NCI-H2081 treated with DMSO at 0.1 percent for 48 hours (cell line): ENCODE measurements at regions not wholly inside any gene's neighbourhood (a gene's known extent, or its start where the extent isn't known, plus 50 kb on each side); places are given as distances from the start of the nearest gene placed in this dataset.
"Not testable (repeated sequence)": the region's sequence is repeated elsewhere in the genome, so short reads cannot be mapped to it uniquely, and the experiment has no call there.

Source experiments
- DNase-seq: peaks from one replicate; lab custom pipeline; 2025; lab: John Stamatoyannopoulos, UW

DNA sequence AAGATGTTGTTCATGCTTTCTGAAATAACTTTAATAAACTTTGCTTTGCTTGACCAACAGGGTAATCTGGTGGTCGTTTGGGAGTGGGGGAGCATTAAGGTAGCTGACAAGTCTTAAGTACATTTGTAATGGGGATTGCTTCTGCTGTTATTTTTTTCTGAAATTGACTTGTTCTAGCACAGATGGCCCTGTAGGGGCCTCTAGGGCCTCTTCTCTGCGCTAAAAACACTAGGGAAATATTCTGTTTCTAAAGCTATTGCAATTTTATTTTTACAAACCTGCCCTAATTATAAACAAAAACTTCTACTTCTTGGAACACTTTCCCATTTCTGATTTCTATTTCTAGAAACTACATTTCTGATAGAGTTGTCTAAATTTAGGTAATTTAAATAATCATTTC, 191.3 kb upstream of the KCNJ3 start:
- no peak for DNase-seq

DNA sequence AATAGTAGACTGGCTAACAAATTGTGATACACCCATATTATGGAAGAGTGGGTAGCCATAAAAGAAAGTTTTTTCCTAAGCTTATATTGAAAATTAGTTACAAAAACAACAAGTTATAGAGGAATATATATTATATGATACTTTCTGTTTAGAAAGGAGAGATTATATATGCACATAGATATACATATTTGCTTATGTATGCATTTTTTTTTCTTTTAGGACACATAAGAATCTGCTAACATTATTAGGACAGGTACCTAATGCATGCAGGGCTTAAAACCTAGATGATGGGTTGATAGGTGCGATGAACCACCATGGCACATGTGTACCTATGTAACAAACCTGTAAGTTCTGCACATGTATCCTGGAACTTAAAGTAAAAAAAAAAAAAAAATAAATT, 179.6 kb upstream of the KCNJ3 start:
- DNase-seq = no peak

DNA sequence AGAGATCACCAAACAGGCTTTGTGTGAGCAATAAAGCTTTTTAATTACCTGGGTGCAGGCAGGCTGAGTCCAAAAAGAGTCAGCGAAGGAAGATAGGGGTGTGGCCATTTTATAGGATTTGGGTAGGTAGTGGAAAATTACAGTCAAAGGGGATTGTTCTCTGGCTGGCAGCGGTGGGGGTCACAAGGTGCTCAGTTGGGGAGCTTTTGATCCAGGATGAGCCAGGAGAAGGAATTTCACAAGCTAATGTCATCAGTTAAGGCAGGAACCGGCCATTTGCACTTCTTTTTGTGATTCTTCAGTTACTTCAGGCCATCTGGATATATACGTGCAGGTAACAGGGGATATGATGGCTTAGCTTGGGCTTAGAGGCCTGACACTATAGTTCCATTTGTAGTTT, 177.5 kb upstream of the KCNJ3 start:
- not testable (repeated sequence) for DNase-seq

DNA sequence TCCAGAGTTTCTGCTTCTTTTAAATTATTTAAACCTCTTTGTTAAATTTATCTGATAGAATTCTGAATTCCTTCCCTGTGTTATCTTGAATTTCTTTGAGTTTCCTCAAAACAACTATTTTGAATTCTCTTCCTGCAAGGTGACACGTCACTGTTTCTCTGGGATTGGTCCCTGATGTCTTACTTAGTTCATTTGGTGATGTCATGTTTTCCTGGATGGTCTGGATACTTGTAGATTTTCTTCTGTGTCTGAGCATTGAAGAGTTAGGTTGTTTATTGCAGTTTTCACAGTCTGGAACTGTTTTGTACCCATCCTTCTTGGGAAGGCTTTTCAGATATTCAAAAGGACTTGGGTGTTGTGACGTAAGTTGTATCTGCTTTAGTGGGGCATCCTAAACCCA, 172.3 kb upstream of the KCNJ3 start:
- DNase-seq = no peak

DNA sequence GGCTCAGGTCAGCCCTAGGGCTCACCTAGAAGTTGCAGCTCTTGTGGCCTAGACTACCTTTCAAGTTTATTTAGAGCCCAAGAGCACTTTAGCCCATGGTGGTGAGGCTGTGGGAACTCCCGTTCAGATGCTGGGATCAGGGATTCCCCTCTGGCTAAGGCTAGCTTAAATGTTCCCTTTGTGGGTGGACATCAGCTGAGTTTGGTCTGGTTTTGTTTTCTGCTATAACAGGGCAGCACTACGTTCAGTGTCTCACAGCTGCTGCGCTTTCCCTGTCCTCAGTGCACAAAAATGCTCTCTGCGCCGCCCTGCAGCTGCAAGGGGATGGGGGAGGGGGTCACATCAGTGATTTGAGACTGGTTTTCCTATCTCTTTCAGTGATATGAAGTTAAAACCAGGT, 170.5 kb upstream of the KCNJ3 start:
- no peak for DNase-seq

DNA sequence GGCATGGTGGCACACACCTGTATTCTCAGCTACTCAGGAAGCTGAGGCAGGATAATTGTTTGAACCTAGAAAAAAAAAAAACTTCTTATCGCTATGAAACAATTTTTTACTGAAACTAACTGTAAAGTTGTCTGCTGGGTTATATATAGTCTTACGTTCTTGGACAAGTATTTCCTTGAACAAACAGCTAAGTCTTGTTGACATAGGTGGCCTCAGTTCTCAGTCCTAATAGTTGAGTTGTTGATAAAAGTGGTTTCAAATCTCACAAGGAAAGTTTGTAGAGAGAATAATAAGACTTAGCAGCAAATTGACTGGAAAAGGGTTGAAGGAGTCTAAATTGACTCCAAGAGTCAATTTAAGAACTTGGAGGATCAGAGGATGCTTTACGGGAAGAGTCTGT, 166.5 kb upstream of the KCNJ3 start:
- no peak for DNase-seq

DNA sequence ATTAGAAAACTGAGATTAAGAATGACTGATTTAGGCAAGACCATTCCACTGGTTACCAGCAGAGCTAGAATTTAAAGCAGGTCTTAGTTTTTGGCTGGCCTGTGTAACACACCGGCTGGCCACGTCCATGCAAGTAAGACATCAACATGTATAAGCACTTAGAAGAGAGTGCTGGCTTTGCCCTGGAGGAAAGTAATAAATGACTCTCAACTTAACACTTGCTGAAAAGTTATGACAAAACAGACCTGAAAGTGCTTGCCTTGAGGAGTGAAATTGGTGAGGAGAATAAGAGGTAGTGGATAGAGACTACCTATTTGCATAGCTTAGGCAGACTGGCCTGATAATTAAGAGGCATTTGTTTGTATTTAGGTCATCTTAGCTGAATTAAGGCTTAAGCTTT, 165.7 kb upstream of the KCNJ3 start:
- DNase-seq = no peak

DNA sequence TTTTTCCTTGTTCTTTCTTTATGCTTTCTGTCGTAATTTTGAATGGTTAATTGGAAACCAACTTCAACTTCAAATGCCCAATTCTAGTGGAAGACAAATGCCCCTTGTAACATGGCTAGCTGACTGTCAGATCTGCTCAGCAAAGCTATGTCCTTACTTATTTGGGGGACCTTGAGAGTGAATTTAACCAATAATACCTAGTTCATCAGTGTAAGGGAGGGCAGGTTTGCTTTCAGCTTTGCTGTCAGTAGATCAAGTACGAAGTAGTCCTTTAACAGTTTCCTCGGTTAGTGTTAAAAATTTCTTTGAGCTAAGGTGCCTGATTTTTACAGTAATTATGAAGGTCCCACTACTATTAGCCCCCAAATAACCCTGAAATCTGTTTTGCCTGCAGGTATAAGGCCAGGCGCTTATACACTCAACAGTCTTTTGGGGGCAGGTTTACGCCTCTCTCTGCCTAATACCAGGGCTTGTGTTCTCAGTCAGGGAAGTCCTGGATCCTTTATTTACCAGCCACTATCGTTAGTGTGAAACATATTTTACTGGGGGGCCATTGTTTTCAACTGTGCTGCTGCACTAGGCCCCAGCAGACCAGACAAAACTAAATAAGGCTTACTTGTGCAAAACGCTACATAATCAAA, 165.1 kb upstream of the KCNJ3 start:
- DNase-seq = no peak

DNA sequence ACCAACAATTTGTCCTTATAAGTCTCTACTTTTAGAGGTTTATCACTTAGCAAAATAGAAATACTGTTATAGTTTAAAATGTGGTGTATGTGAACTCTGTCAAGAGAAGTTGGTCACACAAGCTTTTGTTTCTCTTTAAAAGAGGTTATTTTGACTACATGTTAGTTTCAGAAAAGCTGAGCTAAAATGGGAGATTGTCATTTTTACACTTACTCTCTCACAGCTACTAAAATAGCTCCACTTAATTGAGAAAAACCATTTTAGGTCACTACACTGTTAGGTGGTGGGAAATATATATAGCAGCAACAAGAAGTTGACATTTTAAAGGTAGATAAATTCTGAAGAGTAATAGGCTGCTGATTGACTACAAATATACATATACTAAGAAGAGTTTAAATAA, 161.5 kb upstream of the KCNJ3 start:
- DNase-seq = no peak

DNA sequence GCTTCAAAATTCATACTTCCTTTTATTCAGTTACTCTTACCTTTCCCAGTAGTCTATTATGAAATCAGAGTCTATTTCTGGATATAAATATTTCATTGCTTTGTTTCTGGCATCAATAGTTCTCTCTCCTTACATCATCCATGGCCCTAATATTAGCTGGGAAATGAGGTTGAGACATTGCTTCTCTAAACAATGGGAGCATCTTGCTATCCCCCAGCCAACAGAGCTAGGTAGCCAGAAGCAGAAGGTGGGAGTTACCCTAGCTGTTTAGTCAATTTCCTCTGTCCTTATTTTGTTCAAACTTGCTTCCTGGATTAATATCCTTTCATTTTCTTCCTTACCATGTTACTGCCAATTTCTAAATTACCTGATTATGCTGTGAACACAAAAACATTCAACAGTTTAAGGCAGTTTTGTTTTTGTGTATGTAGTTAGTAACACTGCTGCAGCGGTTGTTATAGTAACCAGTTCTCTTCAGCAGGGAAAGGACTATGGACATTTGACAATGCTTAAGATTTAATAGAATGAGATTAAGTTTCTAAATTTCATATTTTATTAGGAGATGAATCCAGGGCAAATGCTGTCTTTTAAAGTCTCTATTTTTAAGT, 160.5 kb upstream of the KCNJ3 start:
- DNase-seq = no peak

DNA sequence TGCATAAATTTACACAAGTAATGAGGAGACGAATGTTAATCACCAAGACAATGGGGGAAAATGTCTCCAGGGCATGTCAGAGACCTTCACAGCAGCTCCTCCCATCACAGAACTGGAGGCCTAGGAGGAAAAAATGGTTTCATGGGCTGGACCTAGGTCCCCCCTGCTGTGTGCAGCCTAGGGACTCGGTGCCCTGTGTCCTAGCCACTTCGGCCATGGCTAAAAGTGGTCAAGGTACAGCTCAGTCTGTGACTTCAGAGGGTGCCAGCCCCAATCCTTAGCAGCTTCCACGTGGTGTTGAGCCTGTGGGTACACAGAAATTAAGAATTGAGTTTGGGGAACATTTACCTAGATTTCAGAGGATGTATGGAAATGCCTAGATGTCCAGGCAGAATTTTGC, 152.2 kb upstream of the KCNJ3 start:
- no peak for DNase-seq

DNA sequence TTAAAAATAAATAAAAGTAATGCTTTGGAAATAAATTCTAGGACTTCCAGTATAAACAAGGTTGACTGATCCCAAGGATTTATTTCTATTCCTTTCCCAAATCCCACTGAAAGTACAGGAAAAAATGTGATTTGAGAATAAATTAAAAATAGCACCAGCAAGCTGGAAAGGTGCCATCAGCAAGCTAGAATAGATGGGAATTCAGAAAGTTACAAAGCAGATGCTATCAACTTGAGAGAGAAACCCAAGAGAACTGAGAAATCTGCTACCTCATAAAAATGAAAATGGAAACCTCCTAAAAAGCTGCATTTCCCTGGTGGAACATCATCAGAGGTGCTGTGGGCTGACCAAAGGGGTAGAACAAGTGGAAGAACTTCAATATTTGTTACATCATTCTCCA, 148.6 kb upstream of the KCNJ3 start:
- no peak for DNase-seq

DNA sequence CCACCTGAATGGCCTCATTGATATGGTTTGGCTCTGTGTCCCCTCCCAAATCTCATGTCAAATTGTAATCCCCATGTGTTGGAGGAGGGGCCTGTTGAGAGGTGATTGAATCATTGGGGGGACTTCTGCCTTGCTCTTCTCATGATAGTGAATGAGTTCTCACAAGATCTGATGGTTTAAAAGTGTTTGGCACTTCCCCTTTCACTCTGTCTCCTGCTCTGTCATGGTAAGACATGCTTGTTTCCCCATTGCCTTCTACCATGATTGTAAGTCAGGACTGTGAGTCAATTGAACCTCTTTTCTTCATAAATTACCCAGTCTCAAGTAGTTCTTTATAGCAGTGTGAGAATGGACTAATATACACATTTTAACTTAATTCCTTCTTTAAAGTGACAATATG, 146.8 kb upstream of the KCNJ3 start:
- no peak for DNase-seq

DNA sequence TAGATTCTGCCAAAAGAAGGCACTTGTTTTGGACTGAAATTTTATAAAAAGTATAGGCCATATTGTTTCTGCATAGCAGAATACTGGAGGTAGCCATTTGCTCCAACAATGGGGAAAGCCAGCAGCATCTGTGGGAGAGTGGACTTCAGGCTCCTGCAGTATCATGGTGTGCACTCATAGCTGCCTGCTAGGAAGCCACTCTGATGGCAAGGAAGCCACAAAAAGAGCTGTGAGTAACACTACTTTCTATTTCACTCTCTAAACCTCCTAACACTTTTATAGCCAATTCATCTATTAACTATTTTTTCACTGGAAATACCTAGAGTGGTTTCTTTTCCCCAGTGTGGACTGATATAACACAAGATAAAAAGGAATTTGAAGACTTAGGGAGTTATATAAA, 144.4 kb upstream of the KCNJ3 start:
- no peak for DNase-seq

DNA sequence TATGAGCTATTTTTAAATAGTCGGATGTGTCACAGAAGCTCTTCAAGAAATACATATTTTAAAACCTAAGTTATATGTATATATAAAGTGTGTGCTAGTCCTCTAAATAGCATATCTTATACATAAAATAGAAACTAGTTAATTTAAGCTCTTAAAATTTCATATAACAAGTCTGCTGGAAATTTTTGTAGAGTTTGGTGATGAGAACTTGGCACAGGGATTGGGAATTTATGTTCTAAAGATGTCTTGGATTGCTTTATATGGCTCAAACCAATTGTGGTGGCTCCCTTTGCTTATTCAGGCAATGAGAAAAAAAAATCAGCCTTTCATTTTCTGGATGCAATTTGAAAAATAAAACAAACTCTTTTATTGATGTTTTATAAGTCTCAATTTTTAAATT, 142.8 kb upstream of the KCNJ3 start:
- no peak for DNase-seq

DNA sequence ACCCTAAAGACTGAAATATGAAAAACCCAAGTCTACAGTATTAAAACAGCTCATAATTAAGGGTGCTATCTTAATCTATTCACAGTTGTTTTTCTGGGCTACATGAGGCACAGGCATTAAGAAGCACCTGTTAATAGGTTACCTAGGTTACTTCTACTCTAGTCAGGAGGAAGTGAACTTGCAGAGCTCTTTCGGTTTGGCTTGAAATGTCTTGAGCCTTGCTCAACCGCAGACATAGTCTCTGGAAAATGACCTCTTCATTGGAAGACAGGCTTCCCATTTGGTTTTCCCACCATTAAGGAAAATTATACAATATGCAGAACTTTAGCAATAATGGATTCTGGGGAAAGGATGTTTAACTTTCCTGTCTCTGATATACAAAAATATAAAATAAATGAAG, 142.3 kb upstream of the KCNJ3 start:
- no peak for DNase-seq

DNA sequence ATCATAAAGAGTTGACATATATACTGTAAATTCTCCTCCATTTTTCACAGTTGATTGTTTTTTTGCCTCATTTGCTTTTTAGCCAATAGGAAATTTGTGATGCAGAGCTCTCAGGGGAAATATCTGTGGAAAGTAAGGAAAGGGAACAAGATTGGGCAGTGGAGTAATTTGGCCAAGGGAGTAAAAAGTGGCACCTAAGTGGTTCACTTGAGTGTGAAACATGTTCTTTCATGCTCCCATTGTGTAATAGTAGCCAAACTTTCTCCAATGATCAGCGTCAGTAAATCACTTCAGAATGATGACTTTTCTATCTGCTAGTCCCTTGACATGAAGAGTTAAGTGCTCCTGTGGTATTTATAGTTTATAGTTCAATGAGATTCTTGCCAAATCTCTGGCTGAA, 141.9 kb upstream of the KCNJ3 start:
- no peak for DNase-seq

DNA sequence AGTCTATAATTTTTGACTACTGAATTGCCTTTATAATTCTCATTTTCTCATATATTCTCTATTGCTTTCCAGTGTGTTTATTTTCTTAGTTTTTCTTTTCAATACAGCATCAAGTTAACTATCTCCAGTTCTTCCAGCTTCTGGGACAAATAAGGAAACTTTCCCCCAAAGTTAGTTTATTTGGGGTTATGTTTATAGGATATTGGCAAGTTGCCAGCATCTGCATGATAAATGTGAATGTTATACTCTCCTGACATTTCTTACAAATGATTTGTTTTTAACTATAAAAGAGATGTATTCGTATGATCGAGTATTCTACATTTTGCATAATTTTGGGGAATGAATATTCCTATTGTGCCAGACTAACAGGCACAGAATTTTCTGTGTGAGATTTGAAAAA, 140.6 kb upstream of the KCNJ3 start:
- DNase-seq = no peak

DNA sequence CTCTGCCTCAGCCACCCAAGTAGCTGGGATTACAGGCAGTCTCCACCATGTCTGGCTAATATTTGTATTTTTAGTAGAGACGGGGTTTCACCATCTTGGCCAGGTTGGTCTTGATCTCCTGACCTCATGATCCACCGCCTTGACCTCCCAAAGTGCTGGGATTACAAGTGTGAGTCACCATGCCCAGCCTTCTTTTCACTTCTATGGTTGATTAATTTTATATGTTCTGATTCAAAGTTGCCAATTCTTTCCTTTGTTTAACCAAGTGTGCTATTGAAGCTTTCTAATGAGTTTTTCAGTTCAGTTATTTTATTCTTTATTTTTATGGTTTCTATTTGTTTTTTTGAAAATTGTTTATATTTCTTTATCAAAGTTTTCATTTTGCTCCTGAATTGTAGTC, 133.1 kb upstream of the KCNJ3 start:
- DNase-seq = no peak

DNA sequence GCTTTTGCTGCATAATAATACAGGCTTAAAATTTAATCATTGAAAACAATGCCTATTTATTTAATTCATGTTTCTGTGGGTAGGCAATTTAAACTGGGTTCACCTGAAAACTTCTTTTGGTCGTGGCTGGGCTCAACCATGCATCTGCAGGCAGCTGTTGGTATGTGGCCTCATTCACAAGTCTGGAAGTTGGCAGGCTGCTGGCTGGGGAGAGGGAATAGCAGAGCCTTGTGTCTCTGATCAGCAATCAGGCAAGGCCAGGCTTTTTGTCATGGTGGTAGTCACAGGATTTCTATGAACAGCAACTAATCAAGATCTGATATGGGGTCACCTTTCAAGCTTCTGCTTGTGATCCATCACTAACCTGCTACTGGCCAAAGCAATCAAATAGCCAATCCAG, 130.1 kb upstream of the KCNJ3 start:
- DNase-seq = no peak

DNA sequence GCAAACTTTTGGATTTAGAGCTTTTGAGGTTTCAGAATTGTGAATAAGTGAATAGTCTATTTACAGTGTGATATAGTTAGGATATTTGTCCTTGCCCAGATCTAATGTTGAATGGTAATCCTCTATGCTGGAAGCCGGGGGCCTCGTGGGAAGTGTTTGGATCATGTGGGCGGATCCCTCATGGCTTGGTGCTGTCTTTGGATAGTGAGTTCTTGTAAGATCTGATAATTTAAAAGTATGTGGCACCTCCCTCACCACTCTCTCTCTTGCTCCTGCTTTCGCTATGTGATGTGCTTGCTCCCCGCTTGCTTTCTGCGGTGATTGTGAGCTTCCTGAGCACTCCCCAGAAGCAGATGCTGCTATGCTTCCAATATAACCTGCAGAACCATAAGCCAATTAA, 128.0 kb upstream of the KCNJ3 start:
- DNase-seq = no peak

DNA sequence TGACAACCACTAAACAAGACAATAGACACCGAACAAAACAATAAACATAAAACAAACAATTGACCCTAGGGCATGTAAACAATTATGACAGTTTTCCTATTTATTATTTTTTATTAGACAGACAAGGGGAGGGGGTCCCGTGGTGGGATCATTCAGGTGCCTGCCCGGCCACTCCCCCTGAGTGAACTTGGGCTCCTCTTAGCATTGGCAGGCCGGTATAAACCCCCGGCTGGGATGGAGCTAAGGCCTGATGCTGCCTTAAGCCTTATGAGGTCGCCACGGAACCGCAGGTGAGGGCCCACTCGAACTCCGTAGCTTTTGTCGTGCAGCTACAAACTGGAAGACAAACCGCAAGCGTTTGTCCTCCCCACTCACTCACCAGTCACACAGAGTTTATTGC, 121.8 kb upstream of the KCNJ3 start:
- DNase-seq = not testable (repeated sequence)

DNA sequence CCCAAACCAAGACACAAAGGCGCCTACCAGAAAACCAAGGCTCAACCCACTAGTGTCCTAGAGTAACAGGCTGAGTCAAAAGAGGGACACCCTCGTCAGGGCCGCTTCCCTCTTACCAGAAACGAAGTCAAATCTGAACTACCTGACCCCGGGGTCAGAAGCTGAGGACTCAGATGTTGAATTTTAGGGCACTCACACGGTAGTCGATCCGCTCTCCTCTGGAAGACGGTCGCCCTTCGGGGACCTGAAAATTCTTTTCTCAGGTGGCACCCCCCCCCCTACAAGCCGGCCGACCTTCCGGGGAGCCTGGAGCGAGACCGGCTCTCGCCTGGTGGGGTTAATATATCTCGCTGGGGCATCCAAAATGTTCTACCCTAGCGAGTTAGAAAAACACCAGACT, 121.1 kb upstream of the KCNJ3 start:
- no peak for DNase-seq

DNA sequence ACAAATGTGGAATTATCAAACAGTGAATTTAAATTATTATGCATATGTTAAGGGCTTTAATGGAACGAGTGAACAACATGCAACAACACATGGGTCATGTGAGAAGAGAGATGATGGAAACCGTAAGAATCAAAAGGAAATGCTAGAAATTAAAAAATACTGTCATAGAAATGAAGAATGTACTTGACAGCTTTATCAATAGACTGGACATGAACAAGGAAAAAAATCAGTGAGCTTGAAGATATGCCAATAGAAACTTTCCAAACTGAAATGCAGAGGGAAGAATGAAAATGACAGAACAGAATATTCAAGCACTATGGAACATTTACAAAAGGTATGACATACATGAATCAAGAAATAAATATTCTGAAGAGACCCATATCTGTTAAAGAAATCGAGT, 117.7 kb upstream of the KCNJ3 start:
- no peak for DNase-seq

DNA sequence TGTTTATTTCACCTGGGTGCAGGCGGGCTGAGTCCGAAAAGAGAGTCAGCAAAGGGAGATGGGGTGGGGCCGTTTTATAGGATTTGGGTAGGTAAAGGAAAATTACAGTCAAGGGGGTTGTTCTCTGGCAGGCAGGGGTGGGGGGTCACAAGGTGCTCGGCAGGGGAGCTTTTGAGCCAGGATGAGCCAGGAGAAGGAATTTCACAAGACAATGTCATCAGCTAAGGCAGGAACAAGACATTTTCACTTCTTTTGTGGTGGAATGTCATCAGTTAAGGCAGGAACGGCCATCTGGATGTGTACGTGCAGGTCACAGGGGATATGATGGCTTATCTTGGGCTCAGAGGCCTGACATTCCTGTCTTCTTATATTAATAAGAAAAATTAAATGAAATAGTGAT, 115.8 kb upstream of the KCNJ3 start:
- not testable (repeated sequence) for DNase-seq
